Ascending aorta (tissue), 2 donors: ENCODE measurements at regions not wholly inside any gene's neighbourhood (a gene's known extent, or its start where the extent isn't known, plus 50 kb on each side); places are given as distances from the start of the nearest gene placed in this dataset.

Experiments used
- DNase-seq, 2 donors: peaks; one replicate each; pipeline ENCODE4 v3.0.0-alpha.2; 2019; ENCODE audit warnings: low spot score in 2 of 2
- H3K27ac ChIP-seq, 2 donors: fragments of 200-600 bp; sonication (generic); one replicate each; pipeline ENCODE4 v1.5.1; 2016 to 2017; ENCODE audit warnings: mild to moderate bottlenecking in 1 of 2
- H3K27me3 ChIP-seq: fragments of 200-600 bp; sonication (generic); one replicate; pipeline ENCODE4 v1.5.1; 2017
- H3K36me3 ChIP-seq, 2 donors: fragments of 200-600 bp; sonication (generic); one replicate each; pipeline ENCODE4 v1.5.1; 2016
- H3K4me1 ChIP-seq, 2 donors: fragments of 200-600 bp; sonication (generic); one replicate each; pipeline ENCODE4 v1.5.1; 2016 to 2017; ENCODE audit warnings: mild to moderate bottlenecking in 1 of 2
- H3K4me3 ChIP-seq, 2 donors: fragments of 200-600 bp; sonication (generic); one replicate each; pipeline ENCODE4 v1.5.1; 2016 to 2017; ENCODE audit warnings: mild to moderate bottlenecking in 1 of 2
- H3K9me3 ChIP-seq, 2 donors: fragments of 200-600 bp; sonication (generic); one replicate each; pipeline ENCODE4 v1.5.1; 2016
- intact Hi-C: fragments of 100-400 bp; cut with DNase I; formaldehyde crosslinking; loops from one replicate; pipeline ENCODE4 v1.15.1; 2023
- TF ChIP-seq, protein P1 (sequence below), 3 experiments: fragments of 200-600 bp in 2 of 3; fragments of 450-650 bp in 1 of 3; sonication (generic) in 2 of 3; IDR thresholded peaks; one replicate each; pipeline ENCODE4 v1.5.1; 2016 to 2019; ENCODE audit warnings: antibody characterized with exemption in 3 of 3, mild to moderate bottlenecking in 1 of 3, moderate library complexity in 1 of 3

DNA sequence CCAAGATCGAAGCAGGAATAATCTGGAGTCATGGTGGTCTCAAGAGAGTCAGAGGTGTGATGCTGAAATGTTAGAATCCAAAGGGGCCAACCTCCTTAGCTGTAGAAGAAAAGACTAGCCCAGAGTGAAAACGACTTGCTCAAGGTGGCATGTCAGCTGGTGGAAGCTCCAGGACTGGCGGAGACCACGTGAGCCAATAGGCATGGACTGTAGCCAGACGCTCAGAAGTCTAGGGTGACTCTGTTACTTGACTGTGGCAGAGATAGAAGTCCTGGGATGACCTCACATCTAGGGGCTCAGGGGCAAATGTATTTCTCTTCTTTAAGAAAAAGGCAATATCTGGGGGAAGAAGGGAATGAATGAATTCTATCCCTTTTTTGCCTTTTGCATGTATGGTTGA is 267.4 kb downstream of the ATG4C start:
- Histone ChIP-seq H3K4me3 (no peak overlapping the region), H3K9me3 (no peaks in the 10 kb centered on the region), H3K4me1 (no peaks in the 10 kb centered on the region), H3K27ac (no peak overlapping the region), H3K27me3 (no peaks in the 10 kb centered on the region), H3K36me3 (no peaks in the 10 kb centered on the region)
- TF ChIP-seq, protein P1, sequence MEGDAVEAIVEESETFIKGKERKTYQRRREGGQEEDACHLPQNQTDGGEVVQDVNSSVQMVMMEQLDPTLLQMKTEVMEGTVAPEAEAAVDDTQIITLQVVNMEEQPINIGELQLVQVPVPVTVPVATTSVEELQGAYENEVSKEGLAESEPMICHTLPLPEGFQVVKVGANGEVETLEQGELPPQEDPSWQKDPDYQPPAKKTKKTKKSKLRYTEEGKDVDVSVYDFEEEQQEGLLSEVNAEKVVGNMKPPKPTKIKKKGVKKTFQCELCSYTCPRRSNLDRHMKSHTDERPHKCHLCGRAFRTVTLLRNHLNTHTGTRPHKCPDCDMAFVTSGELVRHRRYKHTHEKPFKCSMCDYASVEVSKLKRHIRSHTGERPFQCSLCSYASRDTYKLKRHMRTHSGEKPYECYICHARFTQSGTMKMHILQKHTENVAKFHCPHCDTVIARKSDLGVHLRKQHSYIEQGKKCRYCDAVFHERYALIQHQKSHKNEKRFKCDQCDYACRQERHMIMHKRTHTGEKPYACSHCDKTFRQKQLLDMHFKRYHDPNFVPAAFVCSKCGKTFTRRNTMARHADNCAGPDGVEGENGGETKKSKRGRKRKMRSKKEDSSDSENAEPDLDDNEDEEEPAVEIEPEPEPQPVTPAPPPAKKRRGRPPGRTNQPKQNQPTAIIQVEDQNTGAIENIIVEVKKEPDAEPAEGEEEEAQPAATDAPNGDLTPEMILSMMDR (IDR thresholded peaks at IDR 0.05), result no peak
- intact Hi-C loops, result no loop called here
- DNase-seq, result no peak

DNA sequence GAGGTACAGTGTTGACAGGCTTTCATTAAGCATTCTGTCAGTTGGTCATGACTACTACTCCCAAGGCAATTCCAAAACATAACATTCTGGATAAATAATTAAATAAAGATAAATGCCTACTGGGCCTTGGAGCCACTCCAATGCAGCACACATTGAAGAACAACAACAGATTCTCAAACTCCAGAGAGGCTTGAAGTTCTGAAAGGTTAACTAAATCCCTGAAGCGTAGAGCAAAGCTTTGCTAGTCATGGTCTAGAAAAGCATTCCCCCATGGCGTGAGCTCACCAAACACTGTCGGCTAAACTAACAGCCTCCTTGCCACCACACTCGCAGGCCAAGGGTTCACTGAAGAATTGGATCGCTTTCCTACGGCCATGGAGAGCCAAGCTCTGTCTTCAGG is 268.0 kb downstream of the ATG4C start:
- DNase-seq, result no peak
- no peaks in the 10 kb centered on the region for H3K36me3 ChIP-seq
- TF ChIP-seq, protein P1 (IDR thresholded peaks at IDR 0.05), result no peak
- intact Hi-C loops, result no loop called here
- H3K4me1 ChIP-seq, result no peaks in the 10 kb centered on the region
- no peak overlapping the region for H3K27ac ChIP-seq
- no peaks in the 10 kb centered on the region for H3K27me3 ChIP-seq
- H3K9me3 ChIP-seq, result no peaks in the 10 kb centered on the region
- H3K4me3 ChIP-seq, result no peak overlapping the region

DNA sequence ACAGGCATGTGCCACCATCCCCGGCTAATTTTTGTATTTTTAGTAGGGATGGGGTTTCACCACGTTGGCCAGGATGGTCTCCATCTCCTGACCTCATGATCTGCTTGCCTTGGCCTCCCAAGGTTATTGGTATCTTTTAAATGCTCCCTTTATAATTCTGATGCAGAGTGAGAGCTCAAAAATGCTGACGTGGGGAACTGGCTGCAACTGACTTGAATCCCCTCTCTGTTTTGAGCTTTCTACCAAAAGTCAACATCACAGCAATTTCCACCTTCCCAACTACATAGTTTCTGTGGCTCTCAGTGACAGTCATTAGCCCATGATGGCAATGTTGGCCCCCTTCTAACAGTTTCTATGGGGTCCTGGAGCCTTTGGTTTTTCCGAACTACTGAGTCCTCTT is 268.2 kb upstream of the FOXD3 start:
- no peak for DNase-seq
- TF ChIP-seq, protein P1 (IDR thresholded peaks at IDR 0.05), result no peak
- Histone ChIP-seq H3K9me3 (no peaks in the 10 kb centered on the region), H3K4me3 (no peak overlapping the region), H3K27me3 (no peaks in the 10 kb centered on the region), H3K27ac (no peak overlapping the region), H3K36me3 (no peaks in the 10 kb centered on the region), H3K4me1 (no peaks in the 10 kb centered on the region)
- intact Hi-C loops, result no loop called here

DNA sequence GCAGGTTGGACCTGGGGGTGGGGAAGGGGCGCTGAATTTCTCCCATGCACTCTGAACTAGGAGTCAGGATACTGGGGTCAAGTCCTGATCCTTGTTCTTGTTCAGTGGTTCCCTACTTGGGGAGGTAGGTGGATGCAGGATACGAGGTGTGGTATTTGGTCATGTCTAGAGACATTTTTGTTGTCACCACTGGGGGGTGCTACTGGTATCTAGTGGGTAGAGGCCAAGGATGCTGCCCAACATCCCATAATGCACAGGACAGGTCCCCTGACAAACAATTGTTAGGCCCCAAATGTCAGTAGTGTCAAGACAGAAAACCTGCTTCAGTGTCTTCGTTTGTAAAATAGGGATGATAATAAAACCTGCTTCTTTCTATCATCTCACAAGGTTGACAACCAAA is 259.0 kb upstream of the FOXD3 start:
- intact Hi-C loops, result no loop called here
- Histone ChIP-seq H3K27me3 (no peaks in the 10 kb centered on the region), H3K36me3 (no peaks in the 10 kb centered on the region), H3K27ac (no peak overlapping the region), H3K4me3 (no peak overlapping the region), H3K4me1 (no peaks in the 10 kb centered on the region), H3K9me3 (no peaks in the 10 kb centered on the region)
- TF ChIP-seq, protein P1 (IDR thresholded peaks at IDR 0.05), result no peak
- no peak for DNase-seq

DNA sequence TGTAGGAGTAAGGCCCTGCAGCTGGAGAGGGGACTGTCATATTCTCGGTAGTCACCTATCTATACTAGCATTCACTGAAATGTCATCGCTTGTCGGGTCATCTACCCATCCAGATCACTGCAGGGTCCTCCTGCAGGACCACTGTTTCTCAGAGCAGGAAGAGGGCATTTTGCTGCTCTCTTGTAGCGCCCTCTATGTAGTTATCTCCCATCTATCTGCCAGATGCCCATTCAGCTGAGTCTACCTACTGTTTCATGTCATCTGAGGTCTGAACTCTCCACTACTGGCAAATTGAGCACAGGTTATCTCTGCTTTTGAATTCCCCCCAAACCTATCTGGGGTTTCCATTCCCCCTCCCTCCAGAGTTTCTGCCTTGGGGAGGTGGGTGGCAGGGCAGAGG is 258.2 kb upstream of the FOXD3 start:
- H3K9me3 ChIP-seq, result no peaks in the 10 kb centered on the region
- H3K27me3 ChIP-seq, result no peaks in the 10 kb centered on the region
- intact Hi-C loops, result no loop called here
- no peak overlapping the region for H3K4me3 ChIP-seq
- no peaks in the 10 kb centered on the region for H3K36me3 ChIP-seq
- no peak for DNase-seq
- TF ChIP-seq, protein P1 (IDR thresholded peaks at IDR 0.05), result no peak
- no peaks in the 10 kb centered on the region for H3K4me1 ChIP-seq
- no peak overlapping the region for H3K27ac ChIP-seq

DNA sequence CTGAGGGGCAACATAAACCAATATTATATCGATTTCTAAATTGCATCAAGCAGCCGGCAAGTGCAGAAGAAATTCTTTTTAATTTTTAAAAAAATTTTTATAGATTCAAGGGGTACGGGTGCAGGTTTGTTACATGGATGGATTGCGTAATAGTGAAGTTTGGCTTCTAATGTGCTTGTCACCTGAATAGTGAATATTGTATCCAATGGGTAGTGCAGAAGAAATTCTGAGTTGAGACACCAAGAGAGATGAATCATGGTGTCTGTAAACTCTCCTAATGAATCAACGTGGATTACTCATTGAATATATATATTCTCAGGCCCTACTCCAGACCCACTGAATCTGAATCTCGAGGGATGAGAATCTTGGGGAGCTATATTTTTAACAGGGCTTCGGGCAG is 253.7 kb upstream of the FOXD3 start:
- TF ChIP-seq, protein P1 (IDR thresholded peaks at IDR 0.05), result no peak
- Histone ChIP-seq H3K4me1 (no peaks in the 10 kb centered on the region), H3K27ac (no peak overlapping the region), H3K27me3 (no peaks in the 10 kb centered on the region), H3K9me3 (no peaks in the 10 kb centered on the region), H3K36me3 (no peaks in the 10 kb centered on the region), H3K4me3 (no peak overlapping the region)
- no peak for DNase-seq
- intact Hi-C loops, result no loop called here
